Islet precursor cell (in vitro differentiated cells): ENCODE measurements at regions not wholly inside any gene's neighbourhood (a gene's known extent, or its start where the extent isn't known, plus 50 kb on each side); places are given as distances from the start of the nearest gene placed in this dataset.
A peak's percentile ranks its signal among the peaks of the same experiment; 100 is the strongest.

ENCODE experiments used
- DNase-seq: peaks from one replicate; pipeline ENCODE4 v3.0.0-alpha.2; 2018

DNA sequence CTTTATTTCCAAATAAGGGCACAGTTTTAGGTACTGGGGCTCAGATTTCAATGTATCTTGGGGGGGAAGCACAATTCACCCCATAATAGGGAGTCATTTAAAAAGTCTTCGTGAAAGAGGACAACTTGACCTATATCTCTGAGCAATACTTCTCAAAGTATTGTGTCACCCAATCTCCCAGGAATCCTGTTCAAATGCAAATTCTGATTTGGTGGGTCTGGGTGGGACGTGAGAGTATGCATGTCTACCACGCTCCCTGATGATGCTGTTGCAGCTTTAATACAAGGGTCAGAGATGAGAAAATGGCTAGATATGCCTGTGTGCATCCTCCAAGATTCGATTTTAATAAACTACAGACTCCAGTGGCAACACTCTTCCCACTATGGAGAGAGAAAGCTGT is 514.8 kb downstream of the BCOR start:
- DNase-seq, result no peak

DNA sequence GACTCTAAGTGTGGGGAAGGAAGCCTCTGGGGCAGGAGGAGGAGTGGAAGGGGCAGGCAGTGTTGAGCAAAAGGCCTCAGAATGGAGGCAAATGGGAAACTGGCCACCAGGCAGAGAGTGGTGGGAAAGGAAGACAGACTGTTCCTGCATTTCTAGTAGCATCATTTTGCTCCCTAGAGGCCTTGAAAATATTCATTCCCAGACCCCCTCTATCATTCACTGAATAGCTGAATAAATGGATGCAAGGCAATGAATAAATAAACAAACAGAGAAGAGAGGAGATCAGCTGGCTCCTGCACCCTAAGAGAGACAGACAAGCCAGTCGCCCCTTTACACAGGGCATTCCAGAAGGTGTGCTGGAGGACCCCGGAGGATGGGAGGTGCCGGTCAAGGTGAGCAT is 511.9 kb downstream of the BCOR start:
- no peak for DNase-seq

DNA sequence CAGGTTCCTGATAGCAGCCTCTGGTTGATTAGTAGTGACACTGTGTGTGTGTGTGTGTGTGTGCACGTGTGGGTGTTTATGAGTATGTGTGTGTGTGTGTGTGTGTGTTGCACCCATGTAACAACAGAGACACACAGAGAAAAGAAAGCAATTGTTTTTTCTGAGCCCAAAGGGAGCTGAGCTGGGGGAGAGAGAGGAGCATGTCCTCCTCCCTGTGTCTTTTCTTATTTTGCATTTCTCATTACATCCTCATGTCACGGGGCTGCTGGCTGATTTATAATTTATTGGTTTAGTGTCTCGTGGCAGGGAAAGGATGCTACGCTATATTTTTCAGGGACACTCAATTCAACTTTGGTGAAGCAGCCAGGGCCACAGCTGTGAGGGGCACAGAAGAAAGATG is 511.4 kb downstream of the BCOR start:
- DNase-seq, result no peak

DNA sequence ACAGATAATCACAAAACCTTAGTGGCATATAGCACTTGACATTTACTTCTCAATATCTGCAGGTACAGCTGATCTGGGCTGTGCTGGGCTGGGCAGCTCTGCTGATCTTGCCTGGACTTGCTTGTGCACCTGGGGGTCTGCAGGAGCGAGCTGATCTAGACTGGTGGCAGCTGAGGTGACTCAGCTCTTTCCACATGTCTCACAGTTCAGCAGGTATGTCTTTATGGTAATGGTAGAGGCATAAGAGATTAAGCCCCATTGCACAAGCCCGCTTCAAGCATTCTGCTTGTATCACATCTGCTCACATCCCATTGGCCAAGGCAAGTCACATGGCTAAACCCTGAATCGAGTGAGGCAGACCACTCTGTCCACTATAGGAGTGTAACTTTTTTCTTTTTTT is 506.7 kb downstream of the BCOR start:
- DNase-seq, result no peak

DNA sequence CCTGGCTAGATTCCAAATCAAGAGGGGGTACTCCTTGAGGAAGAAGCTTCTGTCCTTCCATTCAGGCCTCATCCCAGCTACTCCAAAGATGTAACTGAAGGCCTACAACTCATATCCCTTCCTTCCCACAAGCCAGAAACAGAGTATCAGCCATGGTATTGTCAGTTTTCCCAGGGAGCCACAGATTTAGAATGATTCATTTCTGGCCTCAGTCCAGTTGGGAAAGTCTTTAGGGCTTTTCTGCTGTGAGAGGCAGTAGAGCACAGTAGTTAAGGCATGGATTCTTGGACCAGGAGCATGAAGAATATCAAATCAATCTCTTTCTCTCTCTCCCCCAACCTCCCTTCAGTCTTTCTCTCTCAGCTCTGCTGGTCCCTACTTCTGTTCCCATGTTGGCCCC is 505.0 kb downstream of the BCOR start:
- DNase-seq, result no peak

DNA sequence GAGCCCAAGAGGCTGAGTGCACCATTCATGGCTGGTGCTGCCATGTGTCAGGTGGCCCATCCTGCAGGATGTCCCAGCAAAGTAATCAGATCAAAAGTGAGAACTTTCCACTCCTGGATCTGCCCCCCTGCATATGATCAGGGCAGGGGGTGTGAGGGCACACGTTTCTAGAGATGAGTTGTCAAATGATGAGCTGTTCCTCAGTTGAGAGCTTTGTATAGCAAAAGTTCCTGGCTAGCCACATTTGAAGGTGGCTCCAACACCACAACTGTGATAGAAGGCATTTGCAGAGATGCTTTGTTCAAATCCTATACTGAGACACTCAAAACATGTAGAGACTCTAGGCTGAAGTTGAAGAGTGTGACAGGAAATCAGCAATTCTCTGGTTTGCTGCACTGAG is 501.8 kb downstream of the BCOR start:
- DNase-seq, result no peak

DNA sequence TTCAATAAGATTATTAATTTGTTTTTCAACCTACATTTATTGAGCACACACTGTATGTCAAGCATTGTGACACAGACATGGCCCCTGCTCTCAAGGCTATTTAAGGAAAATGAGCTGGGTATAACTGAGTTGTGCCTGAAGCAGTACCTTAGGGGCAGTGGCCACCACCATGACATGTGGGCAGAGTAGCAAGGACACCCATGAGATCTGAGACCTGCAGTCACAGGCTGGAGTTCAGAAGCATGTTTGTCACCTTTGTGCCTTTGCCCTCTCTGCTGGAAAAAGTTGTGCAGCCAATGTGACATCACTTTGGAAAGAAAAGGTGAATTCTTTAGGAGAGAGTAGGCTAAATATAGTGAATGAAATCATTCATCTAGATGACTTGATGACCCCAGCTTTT is 501.3 kb downstream of the BCOR start:
- no peak for DNase-seq

DNA sequence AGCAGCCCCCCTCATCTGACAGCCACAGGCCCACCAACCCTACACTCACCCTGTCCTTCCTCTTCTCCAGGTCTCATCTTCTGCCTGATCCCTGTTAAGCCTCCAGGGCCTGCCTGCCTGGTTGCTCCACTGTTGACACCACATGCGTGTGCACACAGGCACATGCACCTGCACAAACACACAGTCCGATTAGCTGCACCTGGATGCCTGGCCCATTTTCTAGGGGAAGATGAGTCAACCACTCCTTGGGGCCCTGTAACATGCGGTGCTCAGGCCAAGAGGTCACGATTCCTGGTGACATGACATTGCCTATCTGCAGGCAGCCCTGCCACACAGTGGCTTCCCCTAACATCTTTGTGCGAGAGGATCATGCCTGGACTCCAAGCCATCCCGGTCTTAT is 498.4 kb downstream of the BCOR start:
- no peak for DNase-seq

DNA sequence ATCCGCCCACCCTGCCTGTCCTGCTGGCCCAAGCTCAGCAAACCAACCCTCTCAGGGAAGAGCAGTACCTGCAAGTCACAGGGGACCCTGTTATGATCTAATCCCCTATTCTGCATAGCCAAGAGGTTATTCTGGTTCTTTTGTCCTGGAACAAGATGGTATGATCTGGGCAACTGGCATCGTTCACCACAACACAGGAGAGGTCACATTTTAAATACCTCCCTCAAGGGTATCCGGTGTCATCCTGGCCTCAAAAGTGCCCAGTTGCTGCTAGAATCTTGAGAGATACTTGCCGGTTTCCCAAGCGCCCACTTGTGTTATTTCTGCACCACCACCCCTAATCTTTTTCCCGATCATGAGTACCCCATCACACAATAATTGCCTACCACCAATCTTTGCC is 497.5 kb downstream of the BCOR start:
- no peak for DNase-seq

DNA sequence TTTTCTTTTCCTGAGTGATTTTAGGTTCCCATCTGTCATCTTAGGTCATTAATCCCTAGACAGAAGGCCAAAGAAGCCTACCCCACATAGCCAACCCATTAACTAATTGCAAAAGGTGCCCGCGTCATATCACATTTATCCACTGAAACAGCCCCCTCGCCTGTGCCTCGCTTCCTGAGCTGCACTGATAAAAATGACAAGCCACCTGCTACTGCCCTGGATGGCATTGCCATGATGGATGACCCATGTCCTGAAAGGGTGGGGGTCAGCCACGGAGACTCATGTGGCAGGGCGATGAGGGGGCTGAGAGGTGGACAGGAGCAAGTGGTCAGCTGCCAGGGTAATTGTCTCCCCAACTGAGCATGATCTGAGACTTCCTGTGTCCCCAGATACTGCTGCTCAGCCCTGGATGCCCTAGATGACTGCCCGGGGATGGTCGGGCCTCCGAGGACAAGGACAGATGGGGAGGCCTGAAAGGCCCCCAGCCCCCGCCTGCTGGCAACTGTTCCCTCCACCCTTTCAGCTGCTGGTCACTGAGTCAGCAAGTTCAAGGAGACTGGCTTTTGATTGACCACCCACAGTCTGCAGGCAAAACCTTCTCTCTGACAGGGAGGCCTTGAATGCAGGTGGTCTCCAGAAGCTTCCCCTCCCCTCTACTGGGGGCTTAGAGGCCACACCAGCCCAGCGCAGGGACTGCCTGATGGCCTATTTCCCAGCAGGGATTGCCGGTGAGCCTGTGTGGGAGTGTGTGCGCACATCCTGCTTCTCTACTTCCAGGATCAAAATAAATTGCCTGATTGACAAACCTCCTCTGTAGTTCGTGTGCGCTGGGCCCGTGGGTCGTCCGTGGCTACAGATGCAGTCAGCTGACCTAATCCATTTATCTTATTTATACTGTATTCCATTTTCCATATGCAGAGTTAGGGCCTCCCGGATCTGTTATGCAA is 496.3 kb downstream of the BCOR start:
- no peak for DNase-seq

DNA sequence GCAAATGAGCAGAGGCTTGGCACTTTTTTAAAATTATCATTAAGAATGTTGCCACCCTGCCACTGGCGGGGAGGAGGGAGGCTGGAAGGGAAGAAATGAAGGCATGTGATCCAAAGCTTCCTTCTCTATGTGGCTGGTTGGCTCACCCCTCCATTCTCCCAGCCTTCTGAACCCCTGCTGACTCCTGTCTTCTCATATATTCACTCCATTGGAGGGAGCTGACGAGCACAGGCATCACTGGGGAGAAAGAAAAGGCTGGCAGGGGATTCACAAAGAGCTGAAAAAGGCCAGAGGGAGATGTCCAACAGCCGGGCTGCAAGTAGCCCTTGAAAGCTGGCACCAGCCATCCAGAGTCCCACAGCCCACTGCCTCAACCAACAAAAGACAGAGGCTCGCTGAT is 495.6 kb downstream of the BCOR start:
- DNase-seq, result no peak

DNA sequence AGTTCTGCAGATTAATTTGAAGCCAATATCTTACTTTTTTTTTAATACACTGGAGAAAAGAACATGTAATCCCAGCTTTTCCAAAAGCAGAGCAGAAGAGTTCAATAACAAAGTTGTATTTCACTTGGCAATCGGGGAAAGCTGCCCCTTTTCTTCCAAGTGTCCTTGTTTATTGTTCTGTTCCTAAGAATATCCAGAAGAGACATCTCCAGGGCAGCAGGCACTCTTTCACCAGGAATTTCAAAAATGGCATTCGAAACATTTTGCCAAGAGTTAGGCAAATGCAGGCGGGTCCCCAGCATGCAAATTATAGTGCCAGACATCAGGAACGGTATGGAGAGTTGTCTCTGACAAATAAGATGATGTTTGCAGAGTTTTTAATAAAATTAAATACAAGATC is 494.5 kb downstream of the BCOR start:
- DNase-seq, result peak; percentile 66

DNA sequence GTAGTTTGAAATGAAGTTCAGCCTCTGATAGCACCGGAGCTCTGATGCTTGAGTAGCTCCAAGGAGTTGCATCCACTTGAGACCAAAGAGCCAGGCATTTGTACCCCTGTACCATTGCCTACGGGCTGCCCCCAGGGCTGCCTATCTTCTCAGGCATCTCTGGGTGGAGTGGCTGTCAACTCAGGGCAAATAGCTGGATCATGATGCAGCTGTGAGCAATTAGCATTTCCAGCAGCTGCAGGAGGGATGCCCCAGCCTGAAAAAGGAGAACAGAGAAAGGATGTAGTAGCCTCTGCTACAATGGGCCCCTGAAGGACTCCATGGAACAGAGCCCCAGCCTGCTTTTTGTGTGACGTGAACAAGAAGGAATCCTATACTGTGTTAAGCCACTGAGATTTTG is 492.6 kb downstream of the BCOR start:
- peak; percentile 82 for DNase-seq

DNA sequence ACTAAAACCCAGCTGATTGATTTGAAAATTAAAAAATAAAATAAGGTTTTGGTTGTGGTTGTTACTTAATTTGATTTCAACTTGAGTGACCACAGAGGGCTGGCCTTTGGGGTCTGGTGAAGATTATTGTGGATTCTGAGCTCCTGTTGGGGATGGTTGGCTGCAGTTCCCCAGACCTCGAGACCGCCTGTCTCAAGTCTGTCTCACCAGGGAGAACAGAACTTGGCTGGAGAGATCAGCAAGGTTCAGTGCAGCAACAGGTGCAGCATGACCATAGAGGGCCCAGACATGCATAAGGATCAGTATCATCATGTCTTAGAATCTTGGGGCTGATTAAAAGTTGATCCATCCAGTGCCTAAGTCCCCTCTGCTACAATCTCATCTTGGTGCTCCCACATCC is 491.9 kb downstream of the BCOR start:
- DNase-seq, result no peak

DNA sequence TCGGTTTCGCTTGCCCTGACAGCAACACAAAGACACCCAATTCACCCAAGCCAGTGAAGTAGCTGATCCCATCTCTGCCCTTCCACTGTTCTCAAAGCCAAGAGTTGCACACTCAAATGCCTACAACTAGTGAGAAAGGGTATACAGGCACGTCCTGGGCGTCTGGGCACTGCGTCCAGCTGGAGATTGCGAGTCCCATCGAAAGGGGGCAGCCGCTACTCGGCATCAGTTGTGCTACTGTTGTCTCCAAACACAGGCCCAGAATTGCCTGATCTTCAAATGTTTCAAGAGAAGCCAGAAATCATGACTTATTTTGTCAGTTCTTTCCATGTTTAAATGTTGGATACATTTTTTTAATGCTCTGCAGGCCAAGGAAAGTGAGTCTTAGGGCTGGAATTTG is 487.8 kb downstream of the BCOR start:
- no peak for DNase-seq

DNA sequence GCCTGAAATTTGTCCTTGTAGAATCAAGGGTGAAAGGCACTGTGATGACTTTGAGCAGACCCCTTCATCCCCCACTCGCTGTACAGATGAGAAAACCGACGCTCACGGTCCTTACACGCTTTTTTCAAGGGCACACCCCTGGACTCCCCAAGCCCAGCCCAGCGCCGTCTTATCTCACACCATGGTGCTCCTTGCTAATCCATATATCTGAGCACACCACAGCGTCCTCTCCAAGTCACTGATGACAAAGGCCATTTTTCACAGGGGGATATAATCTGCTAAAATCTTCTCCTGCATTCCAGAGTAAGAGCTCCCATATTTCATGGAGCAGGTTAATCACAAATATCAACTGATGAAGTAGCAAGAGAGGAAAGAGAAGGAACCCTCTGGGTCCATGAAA is 486.3 kb downstream of the BCOR start:
- no peak for DNase-seq

DNA sequence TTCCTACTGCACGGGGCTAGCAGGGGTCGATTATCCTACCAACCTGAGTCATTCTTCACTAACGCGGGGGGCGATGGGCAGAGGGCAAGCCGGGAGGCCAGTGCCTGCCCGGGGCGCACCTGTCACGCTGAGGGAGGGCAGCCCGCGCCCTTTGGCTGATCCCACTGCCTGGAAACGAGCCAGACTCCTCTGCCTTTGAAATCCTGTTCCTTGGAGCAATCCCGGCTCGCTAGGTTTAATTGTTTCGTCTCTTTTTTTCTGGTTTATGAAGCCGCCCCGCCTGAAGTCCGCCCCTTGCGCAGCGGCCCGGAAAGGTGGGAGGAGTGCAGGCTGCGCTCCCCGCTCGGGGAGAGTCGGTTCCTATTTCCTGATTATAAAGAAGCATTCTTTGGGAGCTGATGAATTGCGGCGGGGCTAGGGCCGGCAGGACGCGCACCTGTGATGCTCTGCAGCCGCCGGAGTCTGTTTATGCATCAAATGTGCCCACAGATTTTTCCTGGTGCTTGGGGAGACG is 484.2 kb downstream of the BCOR start:
- DNase-seq, result peak; percentile 76

DNA sequence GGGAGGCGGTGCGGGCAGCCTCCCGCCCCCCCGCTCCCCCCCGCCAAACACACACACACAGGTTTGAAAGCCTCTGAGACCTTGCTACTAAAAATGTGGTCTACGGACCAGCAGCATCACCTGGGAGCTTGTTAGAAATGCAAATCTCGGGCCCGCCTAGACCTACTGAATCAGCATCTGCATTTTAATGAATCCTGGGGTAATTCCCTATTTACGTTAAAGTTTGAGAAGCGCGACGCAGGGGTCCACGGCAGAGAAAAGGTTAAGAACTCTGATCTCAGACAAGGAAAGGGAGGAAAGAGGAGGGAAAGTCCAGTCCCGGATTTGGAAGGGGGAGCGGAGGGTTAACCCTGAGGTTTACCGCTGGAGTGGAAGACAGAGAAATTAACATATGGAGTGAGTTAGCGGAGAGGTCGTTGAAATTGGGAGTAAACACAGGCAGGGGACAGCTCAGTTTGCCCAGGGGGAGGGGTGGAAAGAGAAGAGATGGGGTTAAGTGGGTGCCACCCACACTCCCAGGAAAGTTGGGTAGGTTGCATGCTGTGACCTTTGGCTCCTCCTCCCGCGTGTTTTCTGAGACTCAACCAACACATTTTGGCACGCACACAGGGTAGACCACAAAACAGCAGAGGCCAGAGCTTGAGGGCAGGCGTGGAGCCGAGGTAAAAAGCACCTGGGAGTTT is 483.6 kb downstream of the BCOR start:
- no peak for DNase-seq

DNA sequence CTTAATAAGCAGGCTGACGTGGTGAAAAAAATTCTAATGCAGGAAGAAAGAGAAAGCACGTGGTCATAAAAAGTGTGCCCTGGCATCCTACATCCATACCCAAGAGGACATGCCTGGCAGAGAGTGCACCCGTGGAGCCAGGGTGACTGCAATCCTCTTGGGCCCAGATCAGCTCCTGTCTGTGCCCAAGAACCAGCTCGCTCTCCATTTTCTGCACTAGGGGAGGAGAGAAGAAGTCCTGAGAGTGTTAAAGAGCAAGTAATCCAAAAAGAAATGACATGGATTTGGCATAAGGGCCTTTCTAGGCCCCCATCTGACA is 483.1 kb downstream of the BCOR start:
- DNase-seq, result no peak

DNA sequence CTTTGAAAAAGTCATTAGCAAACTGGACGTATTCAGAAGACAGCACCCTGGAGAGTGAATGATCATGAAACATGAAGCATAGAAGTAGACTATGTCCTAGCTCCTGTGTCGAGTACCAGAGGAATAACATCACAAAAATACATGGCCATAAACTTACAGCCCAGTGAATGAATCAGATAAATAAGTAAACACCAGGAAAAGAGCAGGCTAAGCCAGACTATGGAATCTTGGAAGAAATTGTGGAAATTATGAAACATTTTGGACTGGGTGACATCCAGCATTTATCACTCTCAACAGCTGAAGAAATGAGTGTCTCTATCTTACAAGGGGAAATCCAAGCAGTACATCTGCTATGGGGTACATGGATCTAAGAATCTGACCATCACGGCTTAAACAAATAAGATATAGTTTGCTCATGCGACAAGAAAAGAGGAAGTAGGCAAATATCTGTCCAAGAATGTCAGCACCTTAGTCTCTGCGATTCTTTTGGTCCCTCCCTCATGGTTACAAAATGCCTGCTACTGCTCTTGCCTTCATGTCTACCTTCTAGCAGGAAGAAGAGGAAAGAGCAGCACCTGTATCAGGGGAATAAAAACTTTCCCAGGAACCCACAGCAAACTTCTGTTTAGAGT is 481.5 kb downstream of the BCOR start:
- DNase-seq, result no peak

DNA sequence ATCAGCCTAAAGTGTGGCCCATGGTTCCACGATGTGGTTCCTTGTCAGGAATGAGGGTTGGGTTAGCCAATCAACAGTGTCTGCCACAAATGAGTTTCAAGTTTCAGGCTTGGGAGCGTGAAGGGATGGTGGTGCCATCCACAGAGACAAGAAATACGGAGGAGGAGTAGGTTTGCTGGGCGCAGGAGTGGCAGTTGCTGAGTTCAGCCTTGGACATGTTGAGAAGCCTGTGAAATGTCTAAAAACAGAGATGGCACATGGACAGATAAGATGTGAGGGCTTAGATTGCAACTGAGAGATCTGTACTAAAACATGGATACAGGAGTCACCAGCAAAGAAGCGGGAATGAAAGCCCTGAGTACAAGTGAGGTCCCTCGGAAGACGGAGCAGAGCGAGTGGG is 481.0 kb downstream of the BCOR start:
- DNase-seq, result no peak

DNA sequence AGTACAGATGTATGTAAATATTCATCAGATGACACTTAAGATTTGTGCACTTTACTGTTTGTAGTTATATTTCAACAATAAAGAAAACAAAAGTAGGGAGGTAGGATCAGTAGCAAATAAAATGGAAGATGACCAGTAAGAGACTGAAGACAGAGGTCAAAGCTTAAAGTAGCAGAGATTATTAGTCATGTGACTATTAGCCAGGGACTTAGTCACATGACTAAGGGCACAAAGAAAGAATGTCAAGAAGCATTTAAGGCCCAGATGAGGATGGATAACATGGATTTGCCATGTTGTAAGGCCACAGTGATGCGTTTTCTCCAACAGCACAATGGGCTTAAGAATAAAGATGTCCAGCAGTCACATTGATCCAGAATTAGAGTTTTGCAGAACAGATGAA is 479.6 kb downstream of the BCOR start:
- no peak for DNase-seq

DNA sequence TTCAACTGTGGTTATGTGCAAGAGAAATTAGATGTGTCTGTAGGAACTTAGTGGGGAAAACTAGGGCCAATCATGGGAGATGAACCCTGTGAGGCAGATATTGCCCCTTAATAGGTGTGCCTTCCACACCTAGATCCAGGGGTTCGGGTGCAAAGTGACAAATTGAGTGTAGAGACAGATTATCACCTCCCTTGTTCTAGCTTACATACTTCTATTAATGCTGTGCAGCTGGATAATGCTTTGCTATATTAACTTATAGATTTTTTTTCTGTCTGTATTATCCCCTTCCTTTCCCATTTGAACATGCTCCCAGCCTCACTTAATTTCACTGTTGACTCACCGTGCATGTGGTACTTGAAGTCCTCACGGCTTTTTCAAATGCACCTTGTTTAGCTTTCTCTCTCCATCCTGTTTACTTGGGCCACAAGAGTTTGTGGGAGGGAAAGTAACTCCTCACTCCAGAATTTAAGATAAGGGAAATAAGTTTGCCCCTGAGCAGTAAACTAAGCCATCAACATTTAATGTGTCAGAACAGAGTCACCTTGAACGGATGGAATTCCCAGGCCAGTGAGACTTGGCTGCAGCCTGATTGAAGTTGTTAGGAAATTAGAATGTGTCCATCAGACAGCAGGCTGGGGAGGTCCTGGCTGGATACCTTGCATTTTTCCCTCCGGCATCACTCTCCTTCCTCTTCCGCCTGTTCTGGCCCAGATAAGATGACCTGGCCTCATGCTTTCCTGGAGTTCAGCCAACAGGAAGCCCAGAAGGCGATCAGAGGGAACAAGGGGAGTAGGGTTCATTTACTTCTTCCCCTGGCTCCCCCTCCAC is 478.4 kb downstream of the BCOR start:
- DNase-seq, result peak; percentile 88
